ENCODE measurements at regions not wholly inside any gene's neighbourhood (a gene's known extent, or its start where the extent isn't known, plus 50 kb on each side); places are given as distances from the start of the nearest gene placed in this dataset.

DNA sequence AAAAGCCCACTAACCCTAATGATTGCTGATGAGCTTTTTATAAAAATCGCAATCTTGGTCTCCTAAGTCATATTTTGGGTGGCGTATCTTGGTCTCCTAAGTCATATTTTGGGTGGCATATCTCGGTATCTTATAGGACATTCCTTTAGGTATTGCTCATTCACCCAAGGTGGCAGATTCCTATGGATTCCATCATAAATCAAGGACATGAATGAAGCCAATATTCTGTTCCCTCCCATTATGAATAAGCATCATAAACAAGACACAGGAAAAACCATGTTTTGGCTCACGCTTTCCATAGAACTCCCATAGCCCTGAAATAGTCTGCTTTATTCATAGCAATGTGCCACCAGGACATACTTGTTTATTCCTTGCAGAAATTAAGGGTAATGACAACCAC, 95.0 kb upstream of the CD99 start:
- H3K27me3 Mint-ChIP-seq, result no peaks in the 10 kb centered on the region
- no peak overlapping the region for H3K9ac ChIP-seq (ENCODE audit: low read length)
- intact Hi-C loops (cut with micrococcal nuclease), result no loop called here
- H3K27me3 ChIP-seq (replicated peaks in 1 of 4; ENCODE audit: control extremely low read depth in 1 of 4, control insufficient read depth in 3 of 4, insufficient read depth in 4 of 4, low read length in 3 of 4), result no peaks in the 10 kb centered on the region
- no peak overlapping the region for H2AFZ ChIP-seq (ENCODE audit: insufficient read depth, low read depth, low read length, poor library complexity, severe bottlenecking)
- no peak for TF ChIP-seq EZH2 (IDR thresholded peaks at IDR 0.05; ENCODE audit: borderline replicate concordance, insufficient read depth, low read depth, low read length, poor library complexity, severe bottlenecking)
- TF ChIP-seq, protein P1, sequence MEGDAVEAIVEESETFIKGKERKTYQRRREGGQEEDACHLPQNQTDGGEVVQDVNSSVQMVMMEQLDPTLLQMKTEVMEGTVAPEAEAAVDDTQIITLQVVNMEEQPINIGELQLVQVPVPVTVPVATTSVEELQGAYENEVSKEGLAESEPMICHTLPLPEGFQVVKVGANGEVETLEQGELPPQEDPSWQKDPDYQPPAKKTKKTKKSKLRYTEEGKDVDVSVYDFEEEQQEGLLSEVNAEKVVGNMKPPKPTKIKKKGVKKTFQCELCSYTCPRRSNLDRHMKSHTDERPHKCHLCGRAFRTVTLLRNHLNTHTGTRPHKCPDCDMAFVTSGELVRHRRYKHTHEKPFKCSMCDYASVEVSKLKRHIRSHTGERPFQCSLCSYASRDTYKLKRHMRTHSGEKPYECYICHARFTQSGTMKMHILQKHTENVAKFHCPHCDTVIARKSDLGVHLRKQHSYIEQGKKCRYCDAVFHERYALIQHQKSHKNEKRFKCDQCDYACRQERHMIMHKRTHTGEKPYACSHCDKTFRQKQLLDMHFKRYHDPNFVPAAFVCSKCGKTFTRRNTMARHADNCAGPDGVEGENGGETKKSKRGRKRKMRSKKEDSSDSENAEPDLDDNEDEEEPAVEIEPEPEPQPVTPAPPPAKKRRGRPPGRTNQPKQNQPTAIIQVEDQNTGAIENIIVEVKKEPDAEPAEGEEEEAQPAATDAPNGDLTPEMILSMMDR (IDR thresholded peaks at IDR 0.05), result no peak
- H4K20me1 ChIP-seq (ENCODE audit: control insufficient read depth, insufficient read depth, low read length, poor library complexity, severe bottlenecking), result peaks cover 4% of the 10 kb centered on the region
- CTCF ChIA-PET, result no interaction called here
- WGBS (ENCODE audit: insufficient coverage), result 83% methylated on average over 1 of the region's 4 CpGs
- no peak for ATAC-seq (ENCODE audit: low read depth)
- no peak for DNase-seq
- no peaks in the 10 kb centered on the region for H3K9me3 Mint-ChIP-seq (ENCODE audit: insufficient read depth)
- POLR2A ChIA-PET, result no interaction called here
- H3K79me2 ChIP-seq (ENCODE audit: control insufficient read depth, insufficient read depth, low read length), result no peaks in the 10 kb centered on the region
- H3K36me3 ChIP-seq (replicated peaks in 1 of 2; ENCODE audit: control extremely low read depth in 1 of 2, control insufficient read depth in 1 of 2, extremely low read depth in 1 of 2, insufficient read depth in 2 of 2, low read length in 1 of 2), result peaks cover 0 to 2% of the 10 kb centered on the region in 2 experiments
- peaks cover 8% of the 10 kb centered on the region for H3K4me1 Mint-ChIP-seq
- H3K4me1 ChIP-seq (ENCODE audit: control insufficient read depth in 2 of 2, insufficient read depth in 2 of 2, low read length in 2 of 2), result no peaks in the 10 kb centered on the region
- no peak overlapping the region for H3K4me3 Mint-ChIP-seq
- H3K4me2 ChIP-seq (replicated peaks; ENCODE audit: low read depth, low read length, poor library complexity, severe bottlenecking), result no peak overlapping the region
- H3K27ac ChIP-seq (ENCODE audit: low read length in 2 of 2), result no peak overlapping the region
- no peaks in the 10 kb centered on the region for H3K9me3 ChIP-seq (ENCODE audit: control extremely low read depth in 1 of 3, control insufficient read depth in 2 of 3, insufficient read depth in 1 of 3, low read length in 2 of 3)
- H3K4me3 ChIP-seq (ENCODE audit: control extremely low read depth in 1 of 5, extremely low read depth in 1 of 5, insufficient read depth in 1 of 5, low read depth in 2 of 5, low read length in 4 of 5), result no peak overlapping the region
- no peak overlapping the region for H3K27ac Mint-ChIP-seq

DNA sequence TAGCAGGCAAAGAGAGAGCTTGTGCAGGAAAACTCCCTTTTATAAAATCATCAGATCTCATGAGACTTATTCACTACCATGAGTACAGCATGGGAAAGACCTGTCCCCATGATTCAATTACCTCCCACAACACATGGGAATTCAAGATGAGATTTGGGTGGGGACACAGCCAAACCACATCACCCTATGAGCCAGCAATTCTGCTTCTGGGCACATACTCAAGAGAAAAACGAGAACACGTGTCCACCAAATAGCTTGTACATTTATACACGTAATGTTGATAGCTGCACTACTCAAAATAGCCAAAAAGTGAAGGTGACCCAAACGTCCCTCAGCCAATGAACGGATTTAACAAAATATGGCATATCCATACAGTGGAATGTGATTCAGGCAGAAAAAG, 94.5 kb upstream of the DHRSX start:
- DNase-seq (no peak), ATAC-seq (ENCODE audit: low read depth) (no peak)
- no peak overlapping the region for H3K4me2 ChIP-seq (replicated peaks; ENCODE audit: low read depth, low read length, poor library complexity, severe bottlenecking)
- peaks cover 0 to 2% of the 10 kb centered on the region in 2 experiments for H3K36me3 ChIP-seq (replicated peaks in 1 of 2; ENCODE audit: control extremely low read depth in 1 of 2, control insufficient read depth in 1 of 2, extremely low read depth in 1 of 2, insufficient read depth in 2 of 2, low read length in 1 of 2)
- H3K27ac ChIP-seq (ENCODE audit: low read length in 2 of 2), result no peak overlapping the region
- Mint-ChIP-seq H3K27ac (no peak overlapping the region), H3K27me3 (no peaks in the 10 kb centered on the region), H3K9me3 (ENCODE audit: insufficient read depth) (no peaks in the 10 kb centered on the region), H3K4me1 (peaks cover 8% of the 10 kb centered on the region), H3K4me3 (no peak overlapping the region)
- TF ChIP-seq, protein P1 (IDR thresholded peaks at IDR 0.05), result no peak
- no peak for TF ChIP-seq EZH2 (IDR thresholded peaks at IDR 0.05; ENCODE audit: borderline replicate concordance, insufficient read depth, low read depth, low read length, poor library complexity, severe bottlenecking)
- H3K4me3 ChIP-seq (ENCODE audit: control extremely low read depth in 1 of 5, extremely low read depth in 1 of 5, insufficient read depth in 1 of 5, low read depth in 2 of 5, low read length in 4 of 5), result no peak overlapping the region
- intact Hi-C loops (cut with micrococcal nuclease), result no loop called here
- no peaks in the 10 kb centered on the region for H3K79me2 ChIP-seq (ENCODE audit: control insufficient read depth, insufficient read depth, low read length)
- ChIA-PET POLR2A (no interaction called here), CTCF (no interaction called here)
- H2AFZ ChIP-seq (ENCODE audit: insufficient read depth, low read depth, low read length, poor library complexity, severe bottlenecking), result no peak overlapping the region
- H3K9me3 ChIP-seq (ENCODE audit: control extremely low read depth in 1 of 3, control insufficient read depth in 2 of 3, insufficient read depth in 1 of 3, low read length in 2 of 3), result no peaks in the 10 kb centered on the region
- H3K27me3 ChIP-seq (replicated peaks in 1 of 4; ENCODE audit: control extremely low read depth in 1 of 4, control insufficient read depth in 3 of 4, insufficient read depth in 4 of 4, low read length in 3 of 4), result no peaks in the 10 kb centered on the region
- no peak overlapping the region for H3K9ac ChIP-seq (ENCODE audit: low read length)
- WGBS (ENCODE audit: insufficient coverage), result 81% methylated on average over 2 of the region's 5 CpGs
- no peaks in the 10 kb centered on the region for H3K4me1 ChIP-seq (ENCODE audit: control insufficient read depth in 2 of 2, insufficient read depth in 2 of 2, low read length in 2 of 2)
- H4K20me1 ChIP-seq (ENCODE audit: control insufficient read depth, insufficient read depth, low read length, poor library complexity, severe bottlenecking), result peaks cover 4% of the 10 kb centered on the region
